Activated T-cell treated with anti-CD3 and anti-CD28 coated beads, Interleukin-2, amount 50 U/mL, for 24 hours (primary cell): ENCODE measurements at regions not wholly inside any gene's neighbourhood (a gene's known extent, or its start where the extent isn't known, plus 50 kb on each side); places are given as distances from the start of the nearest gene placed in this dataset.

Experiments
- DNase-seq: peaks from one replicate; pipeline ENCODE4 v3.0.0-alpha.2; 2020
- H3K27ac Mint-ChIP-seq: 2 replicates; pipeline ENCODE4 v1.8.0; 2020; ENCODE audit warnings: mild to moderate bottlenecking, mixed read lengths
- H3K27me3 Mint-ChIP-seq: 2 replicates; pipeline ENCODE4 v1.8.0; 2020; ENCODE audit warnings: mixed read lengths
- H3K36me3 Mint-ChIP-seq: 2 replicates; pipeline ENCODE4 v1.8.0; 2020; ENCODE audit warnings: low read depth, mixed read lengths
- H3K4me1 Mint-ChIP-seq: 2 replicates; pipeline ENCODE4 v1.8.0; 2020; ENCODE audit warnings: low read depth, mixed read lengths
- H3K4me3 Mint-ChIP-seq: 2 replicates; pipeline ENCODE4 v1.8.0; 2020; ENCODE audit warnings: mild to moderate bottlenecking, moderate library complexity, mixed read lengths
- H3K9me3 Mint-ChIP-seq: 2 replicates; pipeline ENCODE4 v1.8.0; 2020; ENCODE audit warnings: mixed read lengths

DNA sequence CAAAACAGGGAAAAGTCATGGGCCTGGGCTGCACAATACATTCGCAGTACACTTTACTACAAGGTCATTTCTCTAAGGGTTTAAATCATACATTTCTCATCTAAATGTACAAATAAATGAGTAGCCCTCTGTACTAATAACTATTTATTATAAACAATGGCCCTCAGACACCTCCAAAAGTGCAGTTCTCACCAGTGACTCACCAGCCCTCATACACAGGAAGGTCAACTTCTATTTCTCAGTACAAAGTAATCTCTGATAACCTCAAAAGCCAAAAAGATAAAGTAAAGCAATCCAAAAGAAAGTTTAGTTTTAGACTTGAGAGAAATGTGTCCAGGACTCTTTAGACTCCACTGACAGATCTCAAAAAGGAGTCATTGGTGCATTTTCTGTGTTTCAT, 1258.1 kb upstream of the CDH6 start:
- no peaks in the 10 kb centered on the region for H3K36me3 Mint-ChIP-seq
- H3K4me1 Mint-ChIP-seq: no peaks in the 10 kb centered on the region
- H3K27me3 Mint-ChIP-seq: no peaks in the 10 kb centered on the region
- no peak for DNase-seq
- no peak overlapping the region for H3K4me3 Mint-ChIP-seq
- H3K27ac Mint-ChIP-seq: no peak overlapping the region
- peaks cover 4% of the 10 kb centered on the region for H3K9me3 Mint-ChIP-seq

DNA sequence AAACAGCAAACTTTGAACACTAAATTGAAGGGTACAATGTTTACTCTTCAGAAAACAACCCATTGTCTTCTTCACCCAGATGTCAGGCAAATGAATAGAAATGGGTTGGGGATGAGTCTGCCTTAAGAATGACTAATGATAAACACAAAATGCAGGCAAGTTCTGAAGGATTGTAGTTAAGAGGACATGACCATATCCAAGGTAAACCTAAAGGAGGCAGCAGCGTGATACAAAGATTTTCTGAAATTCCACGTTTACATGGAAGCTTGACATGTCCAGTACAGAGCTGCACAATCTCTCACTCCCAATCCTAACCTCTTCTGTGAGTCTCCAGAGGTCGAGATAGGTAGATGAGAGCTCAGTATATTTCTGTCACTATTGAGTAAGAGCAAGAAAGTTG, 1263.2 kb upstream of the CDH6 start:
- no peak overlapping the region for H3K27ac Mint-ChIP-seq
- no peaks in the 10 kb centered on the region for H3K4me1 Mint-ChIP-seq
- H3K4me3 Mint-ChIP-seq: no peak overlapping the region
- peaks cover 8% of the 10 kb centered on the region for H3K9me3 Mint-ChIP-seq
- H3K27me3 Mint-ChIP-seq: no peaks in the 10 kb centered on the region
- no peaks in the 10 kb centered on the region for H3K36me3 Mint-ChIP-seq
- DNase-seq: no peak

DNA sequence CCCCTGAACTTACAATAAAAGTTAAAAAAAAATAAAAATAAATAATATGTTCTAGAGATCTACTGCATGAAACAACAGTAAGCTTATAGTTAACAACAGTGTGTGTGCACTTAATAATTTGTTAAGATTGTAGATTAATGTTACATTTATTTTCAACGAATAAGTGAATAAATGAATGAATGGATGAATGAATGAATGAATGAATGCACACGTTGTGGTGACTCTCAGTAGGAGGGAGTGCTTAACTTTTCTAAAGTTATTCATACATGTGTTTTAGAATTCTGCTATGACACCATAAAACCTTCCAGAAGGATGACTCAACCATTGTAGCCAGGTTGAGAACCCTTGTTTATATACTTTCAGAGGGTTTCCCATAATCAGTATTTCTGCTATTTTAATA, 1269.4 kb upstream of the CDH6 start:
- Mint-ChIP-seq H3K27me3 (no peaks in the 10 kb centered on the region), H3K9me3 (peaks cover 12% of the 10 kb centered on the region), H3K4me1 (no peaks in the 10 kb centered on the region), H3K27ac (no peak overlapping the region), H3K4me3 (no peak overlapping the region), H3K36me3 (no peaks in the 10 kb centered on the region)
- no peak for DNase-seq

DNA sequence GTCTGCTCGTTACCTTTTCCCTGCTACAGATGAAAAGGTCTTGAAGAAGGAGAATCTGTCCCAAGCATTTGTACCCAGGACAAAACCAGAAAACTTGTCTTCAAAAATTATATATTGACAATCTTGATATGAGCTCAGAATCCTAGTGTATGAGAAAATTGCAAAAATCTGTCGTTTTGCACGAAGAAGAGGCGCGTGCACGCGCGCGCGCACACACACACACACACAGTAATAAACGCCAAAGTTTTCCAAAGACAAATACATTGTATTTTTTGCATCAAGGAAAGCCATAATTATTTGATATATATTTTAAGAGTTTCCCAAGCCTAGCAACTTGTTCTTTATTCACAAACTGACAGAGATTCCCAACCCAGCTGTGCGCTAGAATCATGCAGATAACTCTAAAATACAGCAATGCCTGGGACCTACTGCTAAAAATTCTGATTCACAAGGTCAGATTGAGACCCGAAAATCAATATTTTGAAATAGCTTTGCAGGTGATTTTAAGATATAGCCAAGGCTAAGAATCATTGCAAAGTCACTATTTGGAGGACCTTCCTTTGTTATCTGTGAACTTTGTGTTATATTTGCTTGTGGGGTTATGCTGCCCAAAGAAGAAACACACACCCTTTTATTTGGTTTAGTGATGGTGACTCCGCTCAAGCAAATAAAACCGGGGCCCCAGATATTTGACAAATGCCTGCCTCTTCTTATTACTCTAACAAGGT, 1287.7 kb upstream of the CDH6 start:
- Mint-ChIP-seq H3K4me1 (no peaks in the 10 kb centered on the region), H3K9me3 (peaks cover 22% of the 10 kb centered on the region), H3K36me3 (no peaks in the 10 kb centered on the region), H3K4me3 (no peak overlapping the region), H3K27ac (no peak overlapping the region), H3K27me3 (no peaks in the 10 kb centered on the region)
- no peak for DNase-seq

DNA sequence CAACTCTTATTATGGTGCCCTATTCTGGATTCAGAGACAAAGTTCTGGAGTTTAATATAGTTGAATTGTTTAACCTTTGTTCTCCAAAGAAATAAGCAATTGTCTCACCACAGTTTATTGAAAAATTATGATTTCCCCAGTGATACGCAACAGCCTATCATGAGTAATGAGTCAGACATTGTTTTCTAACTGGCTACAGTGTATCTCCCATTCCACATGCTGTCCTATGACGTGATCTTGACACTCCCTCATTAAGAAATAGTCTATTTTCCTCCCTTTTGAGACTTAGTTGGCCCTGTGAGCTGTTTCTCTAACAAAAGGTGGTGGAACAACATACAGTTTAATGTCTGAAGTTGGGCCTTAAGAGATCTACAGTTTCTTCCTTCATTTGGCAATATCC, 1290.6 kb upstream of the CDH6 start:
- Mint-ChIP-seq H3K27ac (no peak overlapping the region), H3K4me3 (no peak overlapping the region), H3K9me3 (peaks cover 10% of the 10 kb centered on the region), H3K36me3 (no peaks in the 10 kb centered on the region), H3K27me3 (no peaks in the 10 kb centered on the region), H3K4me1 (no peaks in the 10 kb centered on the region)
- DNase-seq: no peak

DNA sequence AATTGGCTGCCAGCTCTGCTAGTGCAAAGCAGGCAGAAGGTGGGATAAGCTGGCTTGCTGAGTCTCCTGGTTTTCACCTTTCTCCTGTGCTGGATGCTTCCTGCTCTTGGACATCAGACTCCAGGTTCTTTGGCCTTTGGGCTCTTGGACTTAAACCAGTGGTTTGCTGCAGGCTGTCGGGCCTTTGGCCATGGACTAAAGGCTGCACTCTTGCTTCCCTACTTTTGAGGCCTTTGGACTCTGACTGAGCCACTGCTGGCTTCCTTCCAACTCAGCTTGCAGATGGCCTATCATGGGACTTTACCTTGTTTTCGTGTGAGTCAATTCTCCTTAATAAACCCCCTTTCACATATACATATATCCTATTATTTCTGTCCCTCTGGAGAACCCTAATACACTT, 1293.9 kb upstream of the CDH6 start:
- Mint-ChIP-seq H3K27me3 (no peaks in the 10 kb centered on the region), H3K4me3 (no peak overlapping the region), H3K27ac (no peak overlapping the region), H3K4me1 (no peaks in the 10 kb centered on the region), H3K9me3 (peaks cover 18% of the 10 kb centered on the region), H3K36me3 (no peaks in the 10 kb centered on the region)
- no peak for DNase-seq

DNA sequence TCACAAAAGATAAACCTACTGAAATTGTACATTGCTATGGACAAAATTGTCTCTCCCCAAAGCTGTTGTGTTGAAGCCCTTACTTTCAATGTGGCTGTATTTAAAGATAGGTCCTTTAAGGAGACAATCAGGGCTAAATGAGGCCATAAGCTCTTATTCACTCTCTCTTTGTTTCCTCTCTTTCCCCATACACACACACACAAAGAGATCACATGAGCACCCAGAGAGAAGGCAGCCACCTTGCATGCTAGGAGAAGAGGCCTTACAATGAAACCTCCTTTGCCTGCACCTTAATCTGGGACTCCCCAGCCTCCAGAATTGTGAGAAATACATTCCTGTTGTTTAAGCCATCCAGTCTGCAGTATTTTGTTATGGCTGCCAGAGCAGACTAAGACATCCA, 1295.6 kb upstream of the CDH6 start:
- no peaks in the 10 kb centered on the region for H3K27me3 Mint-ChIP-seq
- no peak overlapping the region for H3K4me3 Mint-ChIP-seq
- no peak overlapping the region for H3K27ac Mint-ChIP-seq
- H3K9me3 Mint-ChIP-seq: peaks cover 29% of the 10 kb centered on the region
- H3K36me3 Mint-ChIP-seq: no peaks in the 10 kb centered on the region
- DNase-seq: no peak
- H3K4me1 Mint-ChIP-seq: no peaks in the 10 kb centered on the region

DNA sequence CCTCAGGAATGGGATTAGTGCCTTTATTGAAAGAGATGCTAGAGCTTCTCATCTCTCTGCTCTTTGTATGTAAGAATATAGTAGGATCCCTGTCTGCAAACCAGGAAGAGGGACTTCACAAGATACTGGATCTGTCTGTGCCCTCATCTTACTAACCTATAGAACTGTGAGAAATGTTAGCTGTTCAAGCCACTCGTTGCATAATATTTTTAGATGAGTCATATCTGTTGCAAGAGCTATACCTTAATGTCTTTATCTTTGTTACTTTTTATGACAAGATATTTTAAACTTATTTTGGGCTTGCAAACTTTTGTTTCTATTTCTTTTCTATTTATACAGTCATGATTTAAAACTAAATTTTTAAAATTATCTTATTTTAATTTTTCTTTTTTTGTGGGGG, 1296.8 kb upstream of the CDH6 start:
- no peak overlapping the region for H3K4me3 Mint-ChIP-seq
- no peaks in the 10 kb centered on the region for H3K4me1 Mint-ChIP-seq

DNA sequence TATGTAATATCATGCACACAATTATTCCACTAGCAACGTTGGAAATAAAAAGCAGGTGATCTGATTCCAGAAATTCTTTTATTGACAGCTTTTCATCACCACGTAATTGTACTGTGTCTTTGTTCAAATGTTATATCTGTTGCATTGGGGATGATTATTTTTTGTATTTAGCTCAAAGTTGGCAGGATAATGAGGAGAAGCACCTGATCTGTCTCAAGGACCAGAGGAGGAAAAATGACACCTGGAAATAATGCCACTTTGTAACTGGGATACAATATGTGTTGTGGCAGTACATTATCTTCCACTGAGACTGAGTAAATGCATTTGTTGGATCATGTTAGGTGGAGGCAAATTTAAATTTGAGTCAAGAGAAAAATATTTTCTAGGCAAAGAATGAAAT, 1298.8 kb upstream of the CDH6 start:
- no peak for DNase-seq
- peaks cover 25% of the 10 kb centered on the region for H3K9me3 Mint-ChIP-seq
- H3K36me3 Mint-ChIP-seq: no peaks in the 10 kb centered on the region
- H3K4me3 Mint-ChIP-seq: no peak overlapping the region
- no peaks in the 10 kb centered on the region for H3K4me1 Mint-ChIP-seq
- no peak overlapping the region for H3K27ac Mint-ChIP-seq
- H3K27me3 Mint-ChIP-seq: no peaks in the 10 kb centered on the region

More for the DNA sequence above, 1296.8 kb upstream of the CDH6 start:
- no peak for DNase-seq
- Mint-ChIP-seq H3K36me3 (no peaks in the 10 kb centered on the region), H3K9me3 (peaks cover 25% of the 10 kb centered on the region), H3K27ac (no peak overlapping the region), H3K27me3 (no peaks in the 10 kb centered on the region)

DNA sequence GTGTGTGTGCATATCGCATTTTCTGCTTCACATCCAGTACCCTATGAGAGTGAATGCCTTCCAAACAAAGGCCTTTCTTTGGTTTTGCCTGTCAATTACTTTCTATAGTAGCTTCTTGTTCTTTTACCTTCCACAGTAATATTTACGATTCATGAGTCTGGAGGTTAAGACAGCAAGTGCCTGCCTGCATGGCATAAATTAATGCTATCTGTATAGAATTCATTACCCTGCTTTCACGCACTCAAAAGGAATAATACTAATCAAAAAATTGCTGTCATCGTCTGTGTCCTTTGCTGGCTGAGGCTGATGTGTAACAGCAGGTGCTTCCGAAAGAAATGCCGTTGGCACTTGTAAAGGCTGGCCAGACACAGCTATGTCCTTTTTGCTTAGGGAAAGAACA, 1304.4 kb upstream of the CDH6 start:
- peaks cover 13% of the 10 kb centered on the region for H3K9me3 Mint-ChIP-seq
- no peaks in the 10 kb centered on the region for H3K36me3 Mint-ChIP-seq
- H3K27ac Mint-ChIP-seq: no peak overlapping the region
- no peak for DNase-seq
- H3K4me3 Mint-ChIP-seq: no peak overlapping the region
- no peaks in the 10 kb centered on the region for H3K4me1 Mint-ChIP-seq
- H3K27me3 Mint-ChIP-seq: no peaks in the 10 kb centered on the region

DNA sequence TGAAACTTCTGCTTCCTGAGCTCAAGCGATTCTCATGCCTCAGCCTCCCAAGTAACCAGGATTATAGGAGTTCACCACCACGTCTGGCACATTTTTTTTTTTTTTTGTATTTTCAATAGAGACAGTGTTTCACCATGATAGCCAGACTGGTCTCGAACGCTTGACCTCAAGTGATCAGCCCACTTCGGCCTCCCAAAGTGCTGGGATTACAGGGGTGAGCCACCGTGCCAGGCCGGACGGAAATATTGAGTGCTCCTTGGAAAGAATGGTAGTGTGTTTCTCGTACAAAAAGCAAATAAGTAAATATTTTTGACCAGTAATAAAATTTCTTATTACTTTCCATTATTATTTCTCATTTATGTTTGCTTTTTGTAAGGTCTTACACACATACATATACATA, 1307.9 kb upstream of the CDH6 start:
- no peak for DNase-seq
- no peaks in the 10 kb centered on the region for H3K27me3 Mint-ChIP-seq
- H3K36me3 Mint-ChIP-seq: no peaks in the 10 kb centered on the region
- peaks cover 15% of the 10 kb centered on the region for H3K9me3 Mint-ChIP-seq
- H3K4me3 Mint-ChIP-seq: no peak overlapping the region
- no peaks in the 10 kb centered on the region for H3K4me1 Mint-ChIP-seq
- H3K27ac Mint-ChIP-seq: no peak overlapping the region

DNA sequence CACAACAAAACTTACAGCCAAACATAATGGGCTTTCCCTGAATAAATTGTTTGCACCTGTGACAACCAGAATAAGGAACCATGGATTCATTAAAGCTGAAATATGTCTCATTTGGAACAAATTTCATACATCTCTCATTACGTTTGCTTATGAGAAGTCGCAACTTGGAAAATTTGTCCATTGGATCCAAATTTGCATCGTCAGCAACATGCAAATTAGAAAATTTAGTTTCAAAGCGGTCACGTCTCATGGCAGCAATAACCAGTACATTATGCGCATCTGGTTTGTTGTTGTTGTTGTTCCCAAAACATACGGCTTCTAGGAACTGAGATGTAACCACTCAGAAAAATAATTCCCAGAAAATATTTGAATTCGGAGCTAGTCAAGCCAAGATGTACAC, 1311.5 kb upstream of the CDH6 start:
- no peaks in the 10 kb centered on the region for H3K27me3 Mint-ChIP-seq
- no peak overlapping the region for H3K27ac Mint-ChIP-seq
- no peaks in the 10 kb centered on the region for H3K36me3 Mint-ChIP-seq
- H3K4me3 Mint-ChIP-seq: no peak overlapping the region
- DNase-seq: no peak
- peaks cover 18% of the 10 kb centered on the region for H3K9me3 Mint-ChIP-seq
- no peaks in the 10 kb centered on the region for H3K4me1 Mint-ChIP-seq

DNA sequence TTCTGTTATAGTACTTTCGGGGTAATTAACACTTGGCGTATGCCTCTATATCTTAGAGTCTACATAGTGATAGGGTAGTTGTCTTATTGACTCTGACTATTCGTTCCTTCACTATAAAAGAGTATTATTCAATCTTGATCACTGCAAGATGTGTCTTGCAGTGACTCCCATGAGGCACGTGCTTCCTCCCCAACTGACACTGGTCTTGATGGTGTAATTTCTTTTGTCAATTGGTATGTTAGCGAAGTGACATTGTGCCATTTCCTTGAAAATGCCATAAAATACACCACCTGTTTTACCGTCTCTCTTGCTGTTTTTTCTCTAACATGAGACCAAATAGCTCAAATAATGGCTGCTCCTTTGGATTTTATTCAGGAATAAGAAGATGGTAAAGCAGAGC, 1314.1 kb upstream of the CDH6 start:
- Mint-ChIP-seq H3K27ac (no peak overlapping the region), H3K4me3 (no peak overlapping the region), H3K9me3 (peaks cover 19% of the 10 kb centered on the region), H3K36me3 (no peaks in the 10 kb centered on the region), H3K27me3 (no peaks in the 10 kb centered on the region), H3K4me1 (no peaks in the 10 kb centered on the region)
- DNase-seq: no peak

DNA sequence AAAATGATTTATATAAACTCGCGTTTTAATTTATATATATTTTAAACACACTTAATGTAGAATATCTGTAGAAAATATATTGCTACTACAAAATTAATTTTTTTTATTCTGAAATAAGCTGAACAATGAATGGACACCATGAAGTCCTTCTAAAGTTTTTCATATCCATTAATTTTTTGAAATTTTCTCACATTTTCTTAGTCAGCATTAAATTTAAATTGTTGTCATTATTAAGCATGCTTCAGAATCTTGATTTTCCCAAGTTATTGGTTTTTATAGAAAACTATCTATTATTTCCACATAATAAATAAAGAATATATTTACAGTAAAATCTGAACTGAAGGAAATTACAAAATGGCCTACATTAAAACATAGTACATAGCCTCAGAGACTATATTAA, 1314.9 kb upstream of the CDH6 start:
- no peaks in the 10 kb centered on the region for H3K4me1 Mint-ChIP-seq
- no peaks in the 10 kb centered on the region for H3K36me3 Mint-ChIP-seq
- H3K27me3 Mint-ChIP-seq: no peaks in the 10 kb centered on the region
- H3K27ac Mint-ChIP-seq: no peak overlapping the region
- peaks cover 16% of the 10 kb centered on the region for H3K9me3 Mint-ChIP-seq
- H3K4me3 Mint-ChIP-seq: no peak overlapping the region
- no peak for DNase-seq

DNA sequence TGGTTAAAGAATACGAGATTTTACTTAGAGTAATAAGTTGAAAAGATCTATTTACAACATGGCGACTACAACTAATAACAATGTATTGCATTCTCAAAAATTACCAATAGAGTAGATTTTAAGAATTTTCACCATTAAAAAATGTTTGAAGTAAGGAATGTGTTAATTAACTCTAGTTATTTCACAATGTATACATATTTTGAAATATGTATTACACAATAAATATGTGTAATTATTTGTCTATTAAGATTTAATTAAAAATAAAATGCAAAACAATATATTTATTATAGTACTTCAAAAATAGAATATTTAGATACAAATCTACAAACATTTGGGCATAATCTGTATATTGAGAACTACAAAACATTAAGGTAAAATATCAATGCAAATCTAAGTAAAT, 1326.3 kb upstream of the CDH6 start:
- DNase-seq: no peak
- H3K4me3 Mint-ChIP-seq: no peak overlapping the region
- no peaks in the 10 kb centered on the region for H3K4me1 Mint-ChIP-seq
- no peak overlapping the region for H3K27ac Mint-ChIP-seq
- no peaks in the 10 kb centered on the region for H3K27me3 Mint-ChIP-seq
- no peaks in the 10 kb centered on the region for H3K36me3 Mint-ChIP-seq
- H3K9me3 Mint-ChIP-seq: peaks cover 31% of the 10 kb centered on the region

DNA sequence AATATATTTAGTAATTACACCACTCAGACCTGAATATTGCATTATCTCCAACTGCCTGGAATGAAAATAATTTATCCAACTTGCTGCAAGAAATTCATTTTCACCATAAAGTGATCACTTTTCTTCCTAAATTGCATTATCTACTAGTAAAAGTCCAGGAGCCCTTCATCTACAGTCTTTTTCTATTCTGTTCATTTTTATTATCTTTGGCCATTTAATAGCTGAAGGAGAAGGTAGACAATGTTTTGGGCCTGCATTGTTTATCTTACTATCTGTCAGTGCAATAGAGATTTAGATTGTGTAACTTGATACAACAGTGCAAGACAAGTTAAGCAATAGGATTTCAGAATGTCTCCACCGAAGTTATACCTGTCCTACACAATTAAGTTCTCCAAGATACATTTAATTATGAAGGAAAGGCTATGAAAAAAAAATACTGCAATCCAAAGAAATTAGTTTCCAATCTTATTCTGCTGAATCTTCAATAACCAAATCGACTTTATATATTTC, 1339.7 kb upstream of the CDH6 start:
- H3K27ac Mint-ChIP-seq: no peak overlapping the region
- H3K27me3 Mint-ChIP-seq: no peaks in the 10 kb centered on the region
- no peak overlapping the region for H3K4me3 Mint-ChIP-seq
- no peaks in the 10 kb centered on the region for H3K4me1 Mint-ChIP-seq
- H3K9me3 Mint-ChIP-seq: peaks cover 27% of the 10 kb centered on the region
- no peak for DNase-seq
- no peaks in the 10 kb centered on the region for H3K36me3 Mint-ChIP-seq
